MCF 10A (cell line): ENCODE measurements at regions not wholly inside any gene's neighbourhood (a gene's known extent, or its start where the extent isn't known, plus 50 kb on each side); places are given as distances from the start of the nearest gene placed in this dataset.

Source experiments
- BruUV-seq: library from RNA; stranded (reverse); fragments of 400-500 nt; replicated peaks from 2 replicates; lab custom pipeline; 2021; lab: Mats Ljungman, UMichigan
- CTCF ChIA-PET: fragments of 300-600 bp; sonication (Branson Sonifier 250); formaldehyde crosslinking; extraction: SDS; loops from one replicate; lab custom pipeline; 2021; ENCODE audit warnings: antibody characterized with exemption, inconsistent platforms; lab: Yijun Ruan, JAX
- POLR2A ChIA-PET: fragments of 300-600, 350-650 bp; sonication (Branson Sonifier 250); formaldehyde crosslinking; extraction: SDS; loops from one replicate; lab custom pipeline; 2020; ENCODE audit warnings: antibody characterized with exemption, inconsistent platforms; lab: Yijun Ruan, JAX
- DNase-seq: peaks from one replicate; pipeline ENCODE4 v3.0.0-alpha.2; 2018; ENCODE audit not compliant: unreplicated experiment
- H3K27ac Mint-ChIP-seq: one replicate; pipeline ENCODE4 v1.8.0; 2022; ENCODE audit warnings: mild to moderate bottlenecking, low read depth, mixed read lengths; ENCODE audit not compliant: unreplicated experiment
- H3K27me3 Mint-ChIP-seq: one replicate; pipeline ENCODE4 v1.8.0; 2022; ENCODE audit warnings: mixed read lengths; ENCODE audit not compliant: insufficient read depth, unreplicated experiment
- H3K36me3 Mint-ChIP-seq: one replicate; pipeline ENCODE4 v1.8.0; 2022; ENCODE audit warnings: mild to moderate bottlenecking, moderate library complexity, mixed read lengths; ENCODE audit not compliant: insufficient read depth, unreplicated experiment
- H3K4me1 Mint-ChIP-seq: one replicate; pipeline ENCODE4 v1.8.0; 2022; ENCODE audit warnings: mixed read lengths; ENCODE audit not compliant: insufficient read depth, unreplicated experiment
- H3K4me3 Mint-ChIP-seq: one replicate; pipeline ENCODE4 v1.8.0; 2022; ENCODE audit warnings: mild to moderate bottlenecking, moderate library complexity, mixed read lengths; ENCODE audit not compliant: unreplicated experiment
- H3K9me3 Mint-ChIP-seq: one replicate; pipeline ENCODE4 v1.8.0; 2022; ENCODE audit warnings: mixed read lengths; ENCODE audit not compliant: unreplicated experiment
- CTCF ChIP-seq: fragments of 200-600 bp; IDR thresholded peaks from one replicate; pipeline ENCODE4 v1.8.0; 2022; ENCODE audit warnings: antibody characterized with exemption, mild to moderate bottlenecking; ENCODE audit not compliant: unreplicated experiment
- intact Hi-C: fragments of 100-400 bp; cut with micrococcal nuclease; formaldehyde crosslinking; loops from 2 replicates; pipeline ENCODE4 v1.14.1; 2022

- POLR2A ChIA-PET, result interaction anchor here (0.6 kb wide), 1 partner anchor 96 kb away, joined by 3 read pairs; no protein-coding TSS in a partner anchor
- H3K36me3 Mint-ChIP-seq, result peaks cover 6% of the 10 kb centered on the region
Measured at GRCh38 chr13:61575973-61576372, 160.3 kb upstream of the PCDH20 start.

GRCh38 chr13:61563645-61564044, 148.0 kb upstream of the PCDH20 start:
- Mint-ChIP-seq H3K36me3 (no peaks in the 10 kb centered on the region), H3K9me3 (peaks cover 7% of the 10 kb centered on the region), H3K4me3 (no peak overlapping the region), H3K27me3 (no peaks in the 10 kb centered on the region), H3K4me1 (no peaks in the 10 kb centered on the region), H3K27ac (no peak overlapping the region)
- no peak for TF ChIP-seq CTCF
- ChIA-PET CTCF (no interaction called here), POLR2A (no interaction called here)
- no TSS peak for BruUV-seq
- intact Hi-C loops, result no loop called here
- no peak for DNase-seq

More at GRCh38 chr13:61575973-61576372, 160.3 kb upstream of the PCDH20 start:
- H3K9me3 Mint-ChIP-seq, result peaks cover 7% of the 10 kb centered on the region
- intact Hi-C loops, result no loop called here
- CTCF ChIA-PET, result no interaction called here
- no peak for TF ChIP-seq CTCF
- no peaks in the 10 kb centered on the region for H3K27me3 Mint-ChIP-seq
- no peak overlapping the region for H3K27ac Mint-ChIP-seq
- no peaks in the 10 kb centered on the region for H3K4me1 Mint-ChIP-seq
- BruUV-seq, result no TSS peak
- DNase-seq, result no peak
- H3K4me3 Mint-ChIP-seq, result no peak overlapping the region

- no peaks in the 10 kb centered on the region for H3K27me3 Mint-ChIP-seq
- CTCF ChIA-PET, result no interaction called here
Measured at GRCh38 chr13:61546911-61547310, 131.3 kb upstream of the PCDH20 start.

GRCh38 chr13:61546413-61546812, 130.8 kb upstream of the PCDH20 start:
- intact Hi-C loops, result no loop called here
- H3K36me3 Mint-ChIP-seq, result no peaks in the 10 kb centered on the region
- no peaks in the 10 kb centered on the region for H3K4me1 Mint-ChIP-seq
- no TSS peak for BruUV-seq
- TF ChIP-seq CTCF, result no peak
- H3K4me3 Mint-ChIP-seq, result no peak overlapping the region
- POLR2A ChIA-PET, result no interaction called here
- no peaks in the 10 kb centered on the region for H3K27me3 Mint-ChIP-seq
- peaks cover 8% of the 10 kb centered on the region for H3K9me3 Mint-ChIP-seq
- H3K27ac Mint-ChIP-seq, result no peak overlapping the region
- CTCF ChIA-PET, result no interaction called here
- no peak for DNase-seq

More at GRCh38 chr13:61546911-61547310, 131.3 kb upstream of the PCDH20 start:
- Mint-ChIP-seq H3K27ac (no peak overlapping the region), H3K4me1 (no peaks in the 10 kb centered on the region), H3K4me3 (no peak overlapping the region), H3K36me3 (no peaks in the 10 kb centered on the region), H3K9me3 (peaks cover 8% of the 10 kb centered on the region)
- no peak for DNase-seq
- POLR2A ChIA-PET, result no interaction called here
- no TSS peak for BruUV-seq
- intact Hi-C loops, result no loop called here
- no peak for TF ChIP-seq CTCF
